ENCODE measurements at regions not wholly inside any gene's neighbourhood (a gene's known extent, or its start where the extent isn't known, plus 50 kb on each side); places are given as distances from the start of the nearest gene placed in this dataset.

GRCh38 chr6:19037607-19038006 is 650.5 kb downstream of the RNF144B start:
- in situ Hi-C loops (cut with HindIII; ENCODE audit: low pct_unique_long_range_greater_than_20kb, low sequenced_read_pairs), result no loop called here

DNA sequence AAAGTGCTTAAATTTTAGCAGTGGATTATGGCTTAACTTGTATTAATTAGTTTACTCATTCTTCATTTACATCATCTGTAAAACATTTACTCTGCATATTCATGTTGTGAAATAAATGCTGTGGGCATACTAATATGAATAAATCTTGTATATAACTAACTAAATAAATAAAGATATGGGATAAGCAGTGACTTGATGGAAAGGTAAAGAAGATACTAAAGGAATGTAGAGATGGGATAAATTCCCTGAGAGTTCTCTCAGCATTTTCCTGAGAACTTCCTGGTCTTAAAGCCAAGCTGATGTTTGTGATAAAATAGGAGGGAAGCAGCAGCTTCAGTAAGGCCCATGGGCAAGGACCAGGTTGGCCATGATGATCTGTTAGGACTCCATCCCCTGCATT is 652.1 kb downstream of the RNF144B start:
- no peak for DNase-seq (ENCODE audit: low read depth)
- in situ Hi-C loops (cut with HindIII; ENCODE audit: low pct_unique_long_range_greater_than_20kb, low sequenced_read_pairs), result no loop called here

More at GRCh38 chr6:19037607-19038006, 650.5 kb downstream of the RNF144B start:
- no peak for DNase-seq (ENCODE audit: low read depth)

- in situ Hi-C loops (cut with HindIII; ENCODE audit: low pct_unique_long_range_greater_than_20kb, low sequenced_read_pairs), result no loop called here
- DNase-seq (ENCODE audit: low read depth), result no peak
These were observed 654.8 kb downstream of the RNF144B start for GRCh38 chr6:19041906-19042305.

GRCh38 chr6:19042420-19042819 is 655.3 kb downstream of the RNF144B start:
- in situ Hi-C loops (cut with HindIII; ENCODE audit: low pct_unique_long_range_greater_than_20kb, low sequenced_read_pairs), result no loop called here
- DNase-seq (ENCODE audit: low read depth), result no peak

DNA sequence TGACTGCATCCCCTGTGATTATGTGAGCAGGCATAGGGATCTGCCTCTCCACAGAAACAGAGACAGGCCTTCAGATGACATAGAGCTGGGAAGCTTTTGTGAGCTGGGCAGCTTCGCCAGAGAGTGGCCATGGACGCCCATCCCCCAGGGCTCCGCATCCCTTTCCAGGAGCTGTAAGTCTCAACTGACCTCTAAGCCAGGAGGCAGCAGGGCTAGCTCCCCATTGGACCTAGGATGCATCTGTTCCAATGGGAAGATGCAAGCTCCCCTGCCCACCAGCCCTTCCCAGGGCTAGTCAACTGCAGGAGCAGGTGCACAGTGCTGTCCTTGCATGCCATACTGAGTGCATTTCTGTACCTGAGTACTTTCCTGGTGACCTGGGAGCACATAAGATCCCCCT is 663.6 kb downstream of the RNF144B start:
- in situ Hi-C loops (cut with HindIII; ENCODE audit: low pct_unique_long_range_greater_than_20kb, low sequenced_read_pairs), result no loop called here
- DNase-seq (ENCODE audit: low read depth), result no peak

DNA sequence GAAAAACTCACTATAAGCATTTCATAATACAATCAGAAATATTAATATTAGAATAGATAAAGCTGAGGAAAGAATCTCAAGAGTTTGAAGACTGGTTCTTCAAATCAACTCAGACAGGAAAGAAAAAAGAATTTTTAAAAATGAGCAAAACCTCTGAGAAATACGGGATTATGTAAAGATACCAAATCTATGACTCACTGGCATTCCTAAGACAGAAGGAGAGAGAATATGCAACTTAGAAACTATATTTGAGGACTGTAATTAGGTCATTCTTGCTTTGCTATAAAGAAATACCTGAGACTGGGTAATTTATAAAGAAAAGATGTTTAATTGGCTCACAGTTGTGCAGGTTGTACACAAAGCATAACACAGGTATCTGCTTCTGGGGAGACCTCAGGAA is 665.1 kb downstream of the RNF144B start:
- in situ Hi-C loops (cut with HindIII; ENCODE audit: low pct_unique_long_range_greater_than_20kb, low sequenced_read_pairs), result no loop called here
- peak; percentile 11 for DNase-seq (ENCODE audit: low read depth)

- in situ Hi-C loops (cut with HindIII; ENCODE audit: low pct_unique_long_range_greater_than_20kb, low sequenced_read_pairs), result no loop called here
- no peak for DNase-seq (ENCODE audit: low read depth)
These were observed 672.0 kb downstream of the RNF144B start for GRCh38 chr6:19059102-19059501.

DNA sequence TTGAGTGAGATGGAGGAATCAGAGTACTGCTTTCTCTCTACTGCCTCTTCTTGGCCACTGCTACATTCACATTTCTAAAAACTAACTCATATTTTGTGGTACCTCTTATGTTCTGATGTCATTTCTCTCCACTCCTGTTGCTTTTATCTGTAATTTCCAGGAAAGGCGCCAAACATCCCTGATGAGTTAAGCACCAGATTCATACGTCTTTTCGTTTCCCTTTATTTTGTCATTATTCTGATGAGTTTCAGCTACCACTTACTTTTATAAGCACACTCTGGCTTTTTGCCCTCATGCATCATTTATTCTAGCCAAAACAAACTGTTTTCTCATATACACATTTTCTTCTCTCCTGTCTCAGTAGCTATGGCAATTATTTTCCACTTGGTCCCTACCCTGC is 680.0 kb downstream of the RNF144B start:
- in situ Hi-C loops (cut with HindIII; ENCODE audit: low pct_unique_long_range_greater_than_20kb, low sequenced_read_pairs), result no loop called here
- DNase-seq (ENCODE audit: low read depth), result no peak

GRCh38 chr6:19070520-19070919 is 683.4 kb downstream of the RNF144B start:
- no peak for DNase-seq (ENCODE audit: low read depth)
- in situ Hi-C loops (cut with HindIII; ENCODE audit: low pct_unique_long_range_greater_than_20kb, low sequenced_read_pairs), result no loop called here

DNA sequence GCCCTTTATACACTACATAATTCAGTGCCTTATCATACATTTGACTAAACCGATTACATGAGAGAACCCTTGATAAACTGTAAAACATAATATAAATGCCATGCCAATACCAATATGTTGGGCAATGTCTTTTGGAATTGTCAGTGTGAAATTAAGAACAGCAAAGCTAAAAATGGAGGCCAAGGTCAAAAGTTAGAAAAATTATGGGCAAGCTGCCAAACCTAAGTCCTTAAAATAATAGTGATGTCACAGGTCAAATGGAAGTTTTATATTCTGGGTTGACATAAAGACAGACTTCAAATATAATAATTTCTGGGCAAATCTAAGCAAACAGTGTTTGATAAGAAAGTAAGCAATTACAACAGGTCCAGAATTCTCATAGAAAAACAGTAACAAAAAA is 696.7 kb downstream of the RNF144B start:
- in situ Hi-C loops (cut with HindIII; ENCODE audit: low pct_unique_long_range_greater_than_20kb, low sequenced_read_pairs), result no loop called here
- DNase-seq (ENCODE audit: low read depth), result no peak

DNA sequence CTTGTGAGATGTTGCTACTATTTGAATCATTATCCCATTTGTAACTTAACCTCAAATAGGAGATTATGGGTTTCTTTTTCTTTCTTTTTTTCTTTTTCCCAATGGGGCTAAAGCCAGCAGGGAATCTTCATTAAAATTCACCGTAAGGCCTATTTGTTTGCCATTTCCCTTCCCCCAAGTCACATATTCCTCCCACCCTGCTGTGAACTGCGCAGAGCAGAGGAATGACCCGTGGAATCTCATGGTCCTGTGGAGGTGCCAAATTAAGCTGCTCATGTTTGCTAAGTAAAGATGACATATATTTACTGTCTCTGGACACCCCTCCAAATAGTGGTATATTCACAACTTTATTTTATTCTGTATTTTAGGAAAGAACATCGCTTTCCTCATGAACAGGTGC is 699.3 kb downstream of the RNF144B start:
- DNase-seq (ENCODE audit: low read depth), result no peak
- in situ Hi-C loops (cut with HindIII; ENCODE audit: low pct_unique_long_range_greater_than_20kb, low sequenced_read_pairs), result no loop called here

- in situ Hi-C loops (cut with HindIII; ENCODE audit: low pct_unique_long_range_greater_than_20kb, low sequenced_read_pairs), result no loop called here
- DNase-seq (ENCODE audit: low read depth), result no peak
These were observed 700.1 kb downstream of the RNF144B start for GRCh38 chr6:19087296-19087695.

GRCh38 chr6:19087897-19088296 is 700.7 kb downstream of the RNF144B start:
- DNase-seq (ENCODE audit: low read depth), result no peak
- in situ Hi-C loops (cut with HindIII; ENCODE audit: low pct_unique_long_range_greater_than_20kb, low sequenced_read_pairs), result no loop called here

- DNase-seq (ENCODE audit: low read depth), result no peak
- in situ Hi-C loops (cut with HindIII; ENCODE audit: low pct_unique_long_range_greater_than_20kb, low sequenced_read_pairs), result no loop called here
These were observed 713.6 kb downstream of the RNF144B start for GRCh38 chr6:19100752-19101151.

GRCh38 chr6:19102936-19103335 is 715.8 kb downstream of the RNF144B start:
- no peak for DNase-seq (ENCODE audit: low read depth)
- in situ Hi-C loops (cut with HindIII; ENCODE audit: low pct_unique_long_range_greater_than_20kb, low sequenced_read_pairs), result no loop called here

DNA sequence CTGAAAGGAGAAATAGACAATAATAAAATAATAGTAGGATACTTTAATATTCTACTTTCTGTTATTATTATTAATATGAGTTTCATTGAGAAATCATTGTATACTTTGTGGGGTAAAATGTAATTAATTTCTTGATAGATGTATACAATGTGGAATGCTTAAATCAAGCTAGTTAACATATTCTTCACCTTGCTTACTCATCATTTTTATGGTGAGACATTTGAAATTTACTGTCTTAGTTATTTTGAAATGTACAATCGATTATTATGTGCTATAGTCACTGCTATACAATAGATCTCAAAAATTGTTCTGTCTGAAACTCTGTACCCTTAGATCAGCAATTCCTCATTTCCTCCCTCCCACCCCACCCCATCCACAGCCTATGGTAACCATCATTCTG is 720.3 kb downstream of the RNF144B start:
- DNase-seq (ENCODE audit: low read depth), result no peak
- in situ Hi-C loops (cut with HindIII; ENCODE audit: low pct_unique_long_range_greater_than_20kb, low sequenced_read_pairs), result no loop called here

DNA sequence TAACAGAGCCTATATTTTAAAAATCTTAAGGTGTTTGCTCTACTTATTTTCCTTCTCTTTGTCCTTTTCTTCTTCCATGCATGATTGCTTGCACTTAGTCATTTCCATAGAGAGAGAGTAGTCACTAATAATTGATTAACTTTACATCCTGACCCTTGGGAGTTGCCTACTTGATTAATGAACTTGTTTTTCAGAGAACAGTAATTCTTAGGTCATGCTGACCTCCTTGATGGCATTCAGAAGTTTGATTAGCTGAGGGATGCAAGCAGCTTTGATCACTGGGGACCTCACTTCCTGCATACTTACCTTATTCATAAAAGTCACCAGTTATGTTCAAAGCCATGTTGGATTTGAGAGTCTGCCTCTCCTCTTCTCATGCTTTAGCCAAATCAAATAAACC is 715.6 kb upstream of the ID4 start:
- in situ Hi-C loops (cut with HindIII; ENCODE audit: low pct_unique_long_range_greater_than_20kb, low sequenced_read_pairs), result no loop called here
- peak; percentile 80 for DNase-seq (ENCODE audit: low read depth)

GRCh38 chr6:19127081-19127480 is 710.1 kb upstream of the ID4 start:
- no peak for DNase-seq (ENCODE audit: low read depth)
- in situ Hi-C loops (cut with HindIII; ENCODE audit: low pct_unique_long_range_greater_than_20kb, low sequenced_read_pairs), result no loop called here

GRCh38 chr6:19128701-19129100 is 708.5 kb upstream of the ID4 start:
- no peak for DNase-seq (ENCODE audit: low read depth)
- in situ Hi-C loops (cut with HindIII; ENCODE audit: low pct_unique_long_range_greater_than_20kb, low sequenced_read_pairs), result no loop called here

DNA sequence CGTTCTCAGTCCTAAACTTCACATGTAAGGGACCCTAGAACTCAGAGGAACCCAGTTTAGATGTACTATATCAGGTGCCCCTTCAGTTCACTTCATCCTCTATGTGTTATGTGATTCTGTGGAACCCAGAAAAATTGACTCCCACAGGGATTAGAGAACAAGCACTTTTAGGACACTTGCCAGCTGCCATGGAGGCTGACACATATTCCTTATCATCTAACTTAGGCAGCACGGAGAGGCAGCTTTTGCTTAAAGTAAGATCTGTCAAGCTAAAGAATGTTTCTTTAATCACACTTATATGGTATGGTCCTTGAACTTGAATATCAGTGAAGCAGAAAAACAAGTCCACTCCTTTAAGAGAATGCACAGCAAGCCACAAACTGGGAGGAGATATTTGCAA is 701.5 kb upstream of the ID4 start:
- no peak for DNase-seq (ENCODE audit: low read depth)
- in situ Hi-C loops (cut with HindIII; ENCODE audit: low pct_unique_long_range_greater_than_20kb, low sequenced_read_pairs), result no loop called here

GRCh38 chr6:19137505-19137904 is 699.7 kb upstream of the ID4 start:
- peak; percentile 14 for DNase-seq (ENCODE audit: low read depth)
- in situ Hi-C loops (cut with HindIII; ENCODE audit: low pct_unique_long_range_greater_than_20kb, low sequenced_read_pairs), result no loop called here

Data from Caki2 (cell line).